ENCODE measurements at regions not wholly inside any gene's neighbourhood (a gene's known extent, or its start where the extent isn't known, plus 50 kb on each side); places are given as distances from the start of the nearest gene placed in this dataset.

DNA sequence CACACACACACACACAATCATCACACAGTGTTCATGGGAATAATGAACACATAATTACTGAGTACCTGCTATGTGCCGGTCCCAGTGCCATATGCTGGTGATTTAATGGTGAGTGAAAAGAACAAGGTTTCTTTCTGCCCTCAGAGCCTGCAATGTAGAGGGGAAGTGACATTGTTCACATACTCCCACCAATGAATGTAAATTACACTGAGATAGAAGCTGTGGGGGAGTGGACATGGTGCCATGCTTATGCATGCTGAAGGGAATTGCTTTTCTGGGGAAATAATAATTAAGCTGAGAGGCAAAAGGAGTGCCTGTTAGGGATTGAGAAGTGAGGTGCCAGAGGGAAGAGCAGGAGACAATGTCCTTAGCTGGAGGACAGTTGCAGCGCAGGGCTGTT is 175.1 kb downstream of the MFSD1 start:
- H3K27ac Mint-ChIP-seq (ENCODE audit: unreplicated experiment) = no peak overlapping the region

DNA sequence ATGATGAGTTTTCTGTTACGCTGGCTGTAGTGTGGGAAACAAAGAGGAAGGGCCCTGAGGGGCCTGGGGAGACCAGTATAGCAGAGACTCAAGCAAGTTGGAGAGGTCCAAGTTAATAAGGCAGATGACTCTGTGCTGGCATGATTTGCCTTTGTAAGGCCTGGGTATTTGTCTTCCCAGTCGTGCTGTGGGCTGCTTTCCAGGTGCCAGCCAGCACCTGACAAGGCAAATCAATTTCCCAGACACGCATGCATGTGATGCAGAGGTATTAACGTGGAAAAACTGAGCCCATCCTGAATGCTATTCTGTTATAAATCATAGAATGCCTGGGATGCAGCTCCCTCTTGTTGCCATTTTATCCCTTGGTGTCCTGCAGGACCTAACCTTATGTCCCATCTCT is 175.6 kb downstream of the MFSD1 start:
- Mint-ChIP-seq H3K4me1 (ENCODE audit: unreplicated experiment) (no peaks in the 10 kb centered on the region), H3K9me3 (ENCODE audit: unreplicated experiment) (no peaks in the 10 kb centered on the region), H3K4me3 (ENCODE audit: unreplicated experiment) (no peak overlapping the region), H3K27me3 (ENCODE audit: unreplicated experiment) (no peaks in the 10 kb centered on the region), H3K27ac (ENCODE audit: unreplicated experiment) (no peak overlapping the region), H3K36me3 (ENCODE audit: unreplicated experiment) (no peaks in the 10 kb centered on the region)
- no peak for TF ChIP-seq CTCF (IDR thresholded peaks at IDR 0.05)
- no peak for DNase-seq (ENCODE audit: extremely low spot score, unreplicated experiment)

More for the DNA sequence above, 175.1 kb downstream of the MFSD1 start:
- H3K4me1 Mint-ChIP-seq (ENCODE audit: unreplicated experiment) = no peaks in the 10 kb centered on the region
- TF ChIP-seq CTCF (IDR thresholded peaks at IDR 0.05) = no peak
- no peaks in the 10 kb centered on the region for H3K36me3 Mint-ChIP-seq (ENCODE audit: unreplicated experiment)
- H3K27me3 Mint-ChIP-seq (ENCODE audit: unreplicated experiment) = peaks cover 4% of the 10 kb centered on the region
- no peaks in the 10 kb centered on the region for H3K9me3 Mint-ChIP-seq (ENCODE audit: unreplicated experiment)
- DNase-seq (ENCODE audit: extremely low spot score, unreplicated experiment) = no peak
- H3K4me3 Mint-ChIP-seq (ENCODE audit: unreplicated experiment) = no peak overlapping the region

DNA sequence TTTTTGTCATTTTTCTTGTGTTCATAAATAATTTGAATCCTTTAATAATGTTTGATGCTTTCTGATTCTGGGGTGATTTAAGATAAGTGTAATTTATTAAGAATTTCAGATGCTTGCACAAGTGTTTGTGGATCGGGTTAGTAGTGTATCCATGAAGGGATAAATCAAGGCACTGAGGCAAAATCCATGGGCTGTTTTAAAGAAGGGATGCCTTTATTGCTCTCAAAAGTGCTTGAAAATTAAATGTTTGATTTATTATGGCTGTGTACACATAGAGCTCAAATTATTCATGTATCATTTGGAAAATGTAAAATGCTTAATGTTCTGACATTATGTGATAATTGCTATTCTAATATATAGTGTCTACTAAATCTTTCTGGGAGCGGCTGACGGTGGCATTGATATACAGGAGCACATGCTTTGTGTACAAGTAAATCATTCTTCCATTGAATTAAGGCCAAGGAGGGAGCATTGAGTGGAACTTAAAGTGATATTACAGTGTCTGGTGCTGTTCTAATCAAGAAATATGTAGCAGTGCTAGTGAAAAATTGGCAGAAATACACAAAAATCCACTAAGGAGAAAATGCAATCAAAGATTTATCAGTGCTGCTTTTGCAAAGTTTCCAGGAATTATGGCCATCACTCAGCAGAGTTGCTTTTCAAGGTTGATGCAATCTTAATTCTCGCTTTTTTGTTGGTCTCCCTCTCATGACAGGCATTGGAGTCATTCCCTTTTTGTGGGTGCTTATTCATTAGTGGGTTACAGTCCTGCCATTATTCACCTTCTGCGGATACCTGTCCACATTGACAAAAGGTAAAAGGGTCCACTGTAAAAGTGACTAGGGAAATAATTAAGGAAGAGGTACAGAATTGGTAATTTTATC is 181.6 kb downstream of the MFSD1 start:
- no peaks in the 10 kb centered on the region for H3K4me1 Mint-ChIP-seq (ENCODE audit: unreplicated experiment)
- H3K27ac Mint-ChIP-seq (ENCODE audit: unreplicated experiment) = no peak overlapping the region
- no peak overlapping the region for H3K4me3 Mint-ChIP-seq (ENCODE audit: unreplicated experiment)
- H3K9me3 Mint-ChIP-seq (ENCODE audit: unreplicated experiment) = no peaks in the 10 kb centered on the region
- TF ChIP-seq CTCF (IDR thresholded peaks at IDR 0.05) = no peak
- DNase-seq (ENCODE audit: extremely low spot score, unreplicated experiment) = no peak
- H3K36me3 Mint-ChIP-seq (ENCODE audit: unreplicated experiment) = no peaks in the 10 kb centered on the region
- peaks cover 4% of the 10 kb centered on the region for H3K27me3 Mint-ChIP-seq (ENCODE audit: unreplicated experiment)

GRCh38 chr3:158991146-158991705 is 189.4 kb downstream of the MFSD1 start:
- Mint-ChIP-seq H3K36me3 (ENCODE audit: unreplicated experiment) (no peaks in the 10 kb centered on the region), H3K27me3 (ENCODE audit: unreplicated experiment) (peaks cover 11% of the 10 kb centered on the region), H3K4me1 (ENCODE audit: unreplicated experiment) (no peaks in the 10 kb centered on the region), H3K27ac (ENCODE audit: unreplicated experiment) (no peak overlapping the region), H3K9me3 (ENCODE audit: unreplicated experiment) (no peaks in the 10 kb centered on the region), H3K4me3 (ENCODE audit: unreplicated experiment) (no peak overlapping the region)
- no peak for DNase-seq (ENCODE audit: extremely low spot score, unreplicated experiment)
- no peak for TF ChIP-seq CTCF (IDR thresholded peaks at IDR 0.05)

GRCh38 chr3:158992463-158992862 is 190.6 kb downstream of the MFSD1 start:
- H3K4me3 Mint-ChIP-seq (ENCODE audit: unreplicated experiment) = no peak overlapping the region
- peaks cover 11% of the 10 kb centered on the region for H3K27me3 Mint-ChIP-seq (ENCODE audit: unreplicated experiment)
- no peaks in the 10 kb centered on the region for H3K4me1 Mint-ChIP-seq (ENCODE audit: unreplicated experiment)
- DNase-seq (ENCODE audit: extremely low spot score, unreplicated experiment) = no peak
- H3K36me3 Mint-ChIP-seq (ENCODE audit: unreplicated experiment) = no peaks in the 10 kb centered on the region
- TF ChIP-seq CTCF (IDR thresholded peaks at IDR 0.05) = no peak
- no peak overlapping the region for H3K27ac Mint-ChIP-seq (ENCODE audit: unreplicated experiment)
- no peaks in the 10 kb centered on the region for H3K9me3 Mint-ChIP-seq (ENCODE audit: unreplicated experiment)
